Caco-2 (cell line): ENCODE measurements at regions not wholly inside any gene's neighbourhood (a gene's known extent, or its start where the extent isn't known, plus 50 kb on each side); places are given as distances from the start of the nearest gene placed in this dataset.
A peak's percentile ranks its signal among the peaks of the same experiment; 100 is the strongest.

ENCODE experiments used
- BruUV-seq: library from RNA; stranded (reverse); fragments of 400-500 nt; replicated peaks from 2 replicates; lab custom pipeline; 2021; lab: Mats Ljungman, UMichigan
- CTCF ChIA-PET: fragments of 300-600 bp; sonication (Branson Sonifier 250); formaldehyde crosslinking; loops from one replicate; lab custom pipeline; 2022; ENCODE audit warnings: antibody characterized with exemption; lab: Charles Lee
- POLR2A ChIA-PET: fragments of 300-600 bp; sonication (Branson Sonifier 250); formaldehyde crosslinking; loops from one replicate; lab custom pipeline; 2022; ENCODE audit warnings: antibody characterized with exemption; lab: Charles Lee
- DNase-seq, 2 experiments: peaks; one replicate each; pipeline versions ENCODE4 v3.0.0 to v3.0.0-alpha.2; 2020 to 2022
- H3K27me3 ChIP-seq: replicated peaks from 2 replicates; pipeline ENCODE4 v1.6.0; 2011; ENCODE audit warnings: low read length; ENCODE audit not compliant: control insufficient read depth, insufficient read depth
- H3K36me3 ChIP-seq: 2 replicates; pipeline ENCODE4 v1.5.1; 2011; ENCODE audit warnings: low read length; ENCODE audit not compliant: control insufficient read depth, insufficient read depth
- H3K4me1 ChIP-seq: fragments of 250-450 bp; sonication (Bioruptor Pico); 2 replicates; pipeline ENCODE4 v1.5.1; 2020; ENCODE audit warnings: mild to moderate bottlenecking
- H3K4me3 ChIP-seq: 2 replicates; pipeline ENCODE4 v1.5.1; 2011; ENCODE audit warnings: low read depth, mild to moderate bottlenecking, control low read depth, low read length
- H3K9me3 ChIP-seq: fragments of 250-450 bp; sonication (Bioruptor Pico); 2 replicates; pipeline ENCODE4 v1.5.1; 2020; ENCODE audit warnings: mild to moderate bottlenecking, moderate library complexity
- H3K27ac Mint-ChIP-seq: one replicate; pipeline ENCODE4 v1.8.0; 2022; ENCODE audit warnings: mixed read lengths; ENCODE audit not compliant: unreplicated experiment
- H3K27me3 Mint-ChIP-seq: one replicate; pipeline ENCODE4 v1.8.0; 2022; ENCODE audit warnings: mixed read lengths; ENCODE audit not compliant: insufficient read depth, unreplicated experiment
- H3K36me3 Mint-ChIP-seq: one replicate; pipeline ENCODE4 v1.8.0; 2022; ENCODE audit warnings: mild to moderate bottlenecking, mixed read lengths; ENCODE audit not compliant: insufficient read depth, unreplicated experiment
- H3K4me1 Mint-ChIP-seq: one replicate; pipeline ENCODE4 v1.8.0; 2022; ENCODE audit warnings: low read depth, mixed read lengths; ENCODE audit not compliant: unreplicated experiment
- H3K4me3 Mint-ChIP-seq: one replicate; pipeline ENCODE4 v1.8.0; 2022; ENCODE audit warnings: mild to moderate bottlenecking, moderate library complexity, mixed read lengths; ENCODE audit not compliant: unreplicated experiment
- H3K9me3 Mint-ChIP-seq: one replicate; pipeline ENCODE4 v1.8.0; 2022; ENCODE audit warnings: mixed read lengths; ENCODE audit not compliant: unreplicated experiment
- intact Hi-C: fragments of 100-400 bp; cut with micrococcal nuclease; formaldehyde crosslinking; loops from one replicate; pipeline ENCODE4 v1.10.0; 2022; ENCODE audit not compliant: unreplicated experiment
- TF ChIP-seq, protein P1 (sequence below), 2 experiments: fragments of 200-600 bp in 1 of 2; IDR thresholded peaks; 1 replicate in 1 of 2; 2 replicates in 1 of 2; pipeline versions ENCODE4 v1.5.1 to v1.8.0; 2011 to 2022; ENCODE audit warnings: antibody characterized with exemption in 1 of 2, control low read depth in 1 of 2, inconsistent platforms in 1 of 2, low read depth in 1 of 2, low read length in 1 of 2, mild to moderate bottlenecking in 1 of 2, moderate library complexity in 1 of 2; ENCODE audit not compliant: insufficient read depth in 1 of 2, severe bottlenecking in 1 of 2, unreplicated experiment in 1 of 2

DNA sequence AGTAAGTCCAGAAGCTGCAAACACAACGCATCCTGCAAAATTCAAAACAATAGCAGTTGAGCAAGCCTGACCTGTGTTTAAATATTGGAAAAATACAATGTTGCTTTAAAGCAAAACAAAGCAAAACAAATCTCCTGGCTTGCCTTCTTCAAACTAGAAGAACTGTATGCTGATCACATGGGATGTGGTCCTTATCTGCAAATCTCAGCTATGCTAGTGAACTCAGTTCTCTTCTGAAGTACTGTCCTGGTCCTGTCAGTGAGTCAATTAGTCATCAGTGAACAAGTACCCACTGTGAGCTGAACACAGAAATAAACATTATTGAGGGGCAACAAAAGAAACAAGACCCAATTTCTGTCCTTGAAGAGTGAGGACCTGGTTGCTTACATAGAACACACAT, 522.5 kb downstream of the SMARCA1 start:
- no peaks in the 10 kb centered on the region for H3K4me1 ChIP-seq
- CTCF ChIA-PET: no interaction called here

DNA sequence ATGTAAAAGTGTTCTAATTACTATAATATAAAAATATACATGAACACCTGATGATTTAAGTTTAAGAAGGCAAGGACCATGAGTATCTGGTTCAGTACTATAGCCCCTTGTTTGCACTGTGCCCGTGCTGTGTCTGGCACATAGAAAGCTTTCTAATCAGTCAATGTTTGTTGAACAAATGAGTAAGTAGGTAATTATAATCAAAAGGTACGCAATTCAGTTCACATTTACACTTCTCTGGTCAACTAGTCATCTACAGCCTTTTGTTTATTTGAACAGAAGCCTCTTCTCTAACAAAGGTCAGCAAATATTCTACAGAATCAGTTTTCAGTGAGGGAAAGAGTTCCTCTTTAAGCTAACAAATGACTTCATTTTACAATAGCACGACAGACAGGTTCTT, 523.3 kb downstream of the SMARCA1 start:
- H3K4me3 ChIP-seq: no peak overlapping the region
- Mint-ChIP-seq H3K27me3 (no peaks in the 10 kb centered on the region), H3K4me3 (no peak overlapping the region), H3K27ac (no peak overlapping the region), H3K36me3 (no peaks in the 10 kb centered on the region), H3K9me3 (no peaks in the 10 kb centered on the region), H3K4me1 (no peaks in the 10 kb centered on the region)
- DNase-seq: no peak
- POLR2A ChIA-PET: no interaction called here
- H3K36me3 ChIP-seq: no peaks in the 10 kb centered on the region
- intact Hi-C loops: no loop called here
- no peaks in the 10 kb centered on the region for H3K4me1 ChIP-seq
- H3K27me3 ChIP-seq: no peaks in the 10 kb centered on the region
- no peaks in the 10 kb centered on the region for H3K9me3 ChIP-seq
- TF ChIP-seq, protein P1, sequence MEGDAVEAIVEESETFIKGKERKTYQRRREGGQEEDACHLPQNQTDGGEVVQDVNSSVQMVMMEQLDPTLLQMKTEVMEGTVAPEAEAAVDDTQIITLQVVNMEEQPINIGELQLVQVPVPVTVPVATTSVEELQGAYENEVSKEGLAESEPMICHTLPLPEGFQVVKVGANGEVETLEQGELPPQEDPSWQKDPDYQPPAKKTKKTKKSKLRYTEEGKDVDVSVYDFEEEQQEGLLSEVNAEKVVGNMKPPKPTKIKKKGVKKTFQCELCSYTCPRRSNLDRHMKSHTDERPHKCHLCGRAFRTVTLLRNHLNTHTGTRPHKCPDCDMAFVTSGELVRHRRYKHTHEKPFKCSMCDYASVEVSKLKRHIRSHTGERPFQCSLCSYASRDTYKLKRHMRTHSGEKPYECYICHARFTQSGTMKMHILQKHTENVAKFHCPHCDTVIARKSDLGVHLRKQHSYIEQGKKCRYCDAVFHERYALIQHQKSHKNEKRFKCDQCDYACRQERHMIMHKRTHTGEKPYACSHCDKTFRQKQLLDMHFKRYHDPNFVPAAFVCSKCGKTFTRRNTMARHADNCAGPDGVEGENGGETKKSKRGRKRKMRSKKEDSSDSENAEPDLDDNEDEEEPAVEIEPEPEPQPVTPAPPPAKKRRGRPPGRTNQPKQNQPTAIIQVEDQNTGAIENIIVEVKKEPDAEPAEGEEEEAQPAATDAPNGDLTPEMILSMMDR (IDR thresholded peaks at IDR 0.05; ENCODE audit: insufficient read depth in 1 of 2, low read depth in 1 of 2, low read length in 1 of 2, severe bottlenecking in 1 of 2, unreplicated experiment in 1 of 2): no peak
- no TSS peak for BruUV-seq
- CTCF ChIA-PET: no interaction called here

More for the DNA sequence above, 522.5 kb downstream of the SMARCA1 start:
- intact Hi-C loops: no loop called here
- Mint-ChIP-seq H3K4me1 (no peaks in the 10 kb centered on the region), H3K4me3 (no peak overlapping the region), H3K27ac (no peak overlapping the region), H3K36me3 (no peaks in the 10 kb centered on the region), H3K27me3 (no peaks in the 10 kb centered on the region), H3K9me3 (no peaks in the 10 kb centered on the region)
- no peaks in the 10 kb centered on the region for H3K9me3 ChIP-seq
- POLR2A ChIA-PET: no interaction called here
- TF ChIP-seq, protein P1 (IDR thresholded peaks at IDR 0.05; ENCODE audit: insufficient read depth in 1 of 2, low read depth in 1 of 2, low read length in 1 of 2, severe bottlenecking in 1 of 2, unreplicated experiment in 1 of 2): no peak
- no peak overlapping the region for H3K4me3 ChIP-seq
- no TSS peak for BruUV-seq
- DNase-seq: no peak
- H3K36me3 ChIP-seq: no peaks in the 10 kb centered on the region
- H3K27me3 ChIP-seq: no peaks in the 10 kb centered on the region

DNA sequence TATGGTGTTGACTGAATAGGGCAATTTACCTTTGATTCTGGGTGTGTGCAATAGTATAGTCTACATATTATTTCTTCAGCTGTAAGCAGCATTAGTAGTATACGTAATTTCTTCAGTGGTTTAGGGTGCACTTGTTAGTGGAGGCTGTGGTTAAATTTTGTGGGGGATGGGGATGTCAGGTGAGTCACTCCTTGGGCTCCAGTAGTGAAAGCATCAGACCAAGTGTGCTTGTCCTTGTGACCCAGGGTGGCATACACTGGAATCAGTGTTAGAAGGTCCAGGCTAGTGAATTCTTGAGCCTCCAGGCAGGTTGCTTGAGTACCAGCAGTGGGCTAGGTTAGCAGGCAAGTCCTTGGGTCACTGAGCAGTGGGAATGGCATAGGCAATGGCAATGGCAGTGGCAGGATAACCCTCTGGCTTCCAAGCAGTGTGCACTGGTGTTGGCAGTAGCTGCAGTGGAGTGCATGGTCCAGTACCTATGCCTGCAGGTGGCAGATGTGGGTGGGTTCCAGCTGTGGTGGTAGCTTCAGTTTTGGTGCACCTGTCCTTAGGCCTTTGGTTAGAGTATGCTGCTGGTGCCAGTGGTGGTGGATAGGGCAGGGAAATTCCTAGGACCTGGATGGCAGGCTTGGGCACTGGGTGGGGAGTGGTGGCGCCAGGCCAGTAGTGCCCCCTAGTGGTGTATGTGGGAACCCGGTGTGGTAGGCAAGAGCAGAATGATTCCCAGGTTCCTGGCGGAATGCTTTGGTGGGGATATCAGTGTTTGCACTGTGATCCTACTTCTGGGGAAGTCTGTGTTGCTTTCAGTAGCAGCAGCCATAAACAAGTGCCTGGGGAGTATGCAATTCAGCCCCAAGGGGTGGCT, 531.0 kb downstream of the SMARCA1 start:
- ChIA-PET POLR2A (no interaction called here), CTCF (no interaction called here)
- H3K4me3 ChIP-seq: no peak overlapping the region
- BruUV-seq: no TSS peak
- no peaks in the 10 kb centered on the region for H3K36me3 ChIP-seq
- intact Hi-C loops: no loop called here
- Mint-ChIP-seq H3K27me3 (peaks cover 2% of the 10 kb centered on the region), H3K9me3 (peaks cover 9% of the 10 kb centered on the region), H3K36me3 (no peaks in the 10 kb centered on the region), H3K4me3 (no peak overlapping the region), H3K27ac (no peak overlapping the region), H3K4me1 (no peaks in the 10 kb centered on the region)
- H3K9me3 ChIP-seq: no peaks in the 10 kb centered on the region
- DNase-seq: peak in 1 of 2 experiments; percentile 0
- H3K27me3 ChIP-seq: no peaks in the 10 kb centered on the region
- H3K4me1 ChIP-seq: no peaks in the 10 kb centered on the region
- TF ChIP-seq, protein P1 (IDR thresholded peaks at IDR 0.05; ENCODE audit: insufficient read depth in 1 of 2, low read depth in 1 of 2, low read length in 1 of 2, severe bottlenecking in 1 of 2, unreplicated experiment in 1 of 2): no peak
